ENCODE measurements at regions not wholly inside any gene's neighbourhood (a gene's known extent, or its start where the extent isn't known, plus 50 kb on each side); places are given as distances from the start of the nearest gene placed in this dataset.

DNA sequence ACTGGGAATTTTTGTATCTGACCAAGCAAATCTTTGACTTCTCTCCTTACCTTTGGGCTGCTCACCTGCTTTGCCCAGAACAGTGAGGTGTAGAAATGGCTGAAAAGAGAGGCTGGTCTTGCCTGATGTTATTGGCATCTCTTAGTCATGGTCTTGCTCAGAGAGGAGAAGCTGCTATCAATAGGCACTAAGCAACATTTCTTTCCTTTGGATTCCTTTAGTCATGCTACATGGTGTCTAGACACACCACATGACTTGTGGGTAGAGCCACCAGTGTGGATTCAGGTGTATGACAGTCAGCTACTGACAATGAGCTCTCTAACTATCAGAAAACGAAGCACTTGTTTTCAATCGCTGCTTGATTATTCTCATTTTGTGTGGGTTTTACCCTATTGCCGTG, 341.3 kb upstream of the DCC start:
- ChIA-PET RAD21 (ENCODE audit: unreplicated experiment) (interaction anchor here (0.7 to 3.6 kb wide), 3 partner anchors 44 to 330 kb away, joined by 3 to 34 read pairs (median 3); no protein-coding TSS in a partner anchor), POLR2A (no interaction called here), SMC1A (ENCODE audit: uncharacterized antibody, unreplicated experiment) (interaction anchor here (0.8 to 5.2 kb wide), 10 partner anchors 11 to 330 kb away, joined by 3 to 39 read pairs (median 5); no protein-coding TSS in a partner anchor), CTCF (interaction anchor here (0.7 kb wide), 1 partner anchor 45 kb away, joined by 3 read pairs; no protein-coding TSS in a partner anchor)
- Histone ChIP-seq H3K4me3 (no peak overlapping the region), H3K9ac (ENCODE audit: control insufficient read depth, insufficient read depth, low read length) (no peak overlapping the region), H4K20me1 (ENCODE audit: control insufficient read depth, insufficient read depth) (no peaks in the 10 kb centered on the region), H3K4me2 (ENCODE audit: control insufficient read depth, insufficient read depth) (no peak overlapping the region), H3K27ac (ENCODE audit: control insufficient read depth, insufficient read depth) (no peak overlapping the region), H3K4me1 (ENCODE audit: control insufficient read depth, insufficient read depth, low read length) (no peaks in the 10 kb centered on the region), H3K27me3 (replicated peaks in 1 of 2; ENCODE audit: control insufficient read depth in 2 of 2, insufficient read depth in 2 of 2, low read length in 1 of 2) (no peaks in the 10 kb centered on the region), H3K9me3 (replicated peaks; ENCODE audit: control insufficient read depth, insufficient read depth, low read length) (no peaks in the 10 kb centered on the region; the same call in 2 of the 3 replicates), H3K36me3 (ENCODE audit: control insufficient read depth in 2 of 2, insufficient read depth in 2 of 2, low read length in 1 of 2) (no peaks in the 10 kb centered on the region), H2AFZ (ENCODE audit: control insufficient read depth, low read depth, low read length) (no peak overlapping the region), H3K79me2 (ENCODE audit: control insufficient read depth, insufficient read depth, low read length) (no peaks in the 10 kb centered on the region)
- ATAC-seq (no peak), DNase-seq (ENCODE audit: low read depth, low spot score) (no peak), FAIRE-seq (no peak)
- 38% methylated on average over 3 of the region's 3 CpGs for WGBS (ENCODE audit: insufficient coverage, insufficient replicate concordance, low lambda C conversion rate, missing lambda C conversion rate)
- intact Hi-C loops (cut with micrococcal nuclease; ENCODE audit: unreplicated experiment), result no loop called here
- no TSS peak for BruUV-seq (replicated peaks)
- TF ChIP-seq KDM1A (IDR thresholded peaks at IDR 0.05; ENCODE audit: borderline replicate concordance) (no peak), ZBTB40 (IDR thresholded peaks at IDR 0.05; ENCODE audit: borderline replicate concordance) (no peak), SIX5 (IDR thresholded peaks at IDR 0.05; ENCODE audit: low read depth, low read length, severe bottlenecking) (no peak), KAT2A (conservative IDR thresholded peaks at IDR 0.05; ENCODE audit: control insufficient read depth, low read depth, low read length) (no peak), SUZ12 (IDR thresholded peaks at IDR 0.05; ENCODE audit: unreplicated experiment) (no peak), TCF12 (IDR thresholded peaks at IDR 0.05; ENCODE audit: low read depth, low read length) (no peak), POLR2A (IDR thresholded peaks at IDR 0.05; ENCODE audit: low read depth, low read length) (no peak), IKZF1 (conservative IDR thresholded peaks at IDR 0.05) (no peak), SMAD1 (IDR thresholded peaks at IDR 0.05; ENCODE audit: low read depth, partially characterized antibody) (no peak), STAT3 (IDR thresholded peaks at IDR 0.05; ENCODE audit: low read depth, low read length) (no peak), SPI1 (IDR thresholded peaks at IDR 0.05; ENCODE audit: borderline replicate concordance, insufficient read depth, low read depth, low read length) (no peak), NFIC (IDR thresholded peaks at IDR 0.05; ENCODE audit: low read depth, low read length) (no peak)
- TF ChIP-seq, protein P1, sequence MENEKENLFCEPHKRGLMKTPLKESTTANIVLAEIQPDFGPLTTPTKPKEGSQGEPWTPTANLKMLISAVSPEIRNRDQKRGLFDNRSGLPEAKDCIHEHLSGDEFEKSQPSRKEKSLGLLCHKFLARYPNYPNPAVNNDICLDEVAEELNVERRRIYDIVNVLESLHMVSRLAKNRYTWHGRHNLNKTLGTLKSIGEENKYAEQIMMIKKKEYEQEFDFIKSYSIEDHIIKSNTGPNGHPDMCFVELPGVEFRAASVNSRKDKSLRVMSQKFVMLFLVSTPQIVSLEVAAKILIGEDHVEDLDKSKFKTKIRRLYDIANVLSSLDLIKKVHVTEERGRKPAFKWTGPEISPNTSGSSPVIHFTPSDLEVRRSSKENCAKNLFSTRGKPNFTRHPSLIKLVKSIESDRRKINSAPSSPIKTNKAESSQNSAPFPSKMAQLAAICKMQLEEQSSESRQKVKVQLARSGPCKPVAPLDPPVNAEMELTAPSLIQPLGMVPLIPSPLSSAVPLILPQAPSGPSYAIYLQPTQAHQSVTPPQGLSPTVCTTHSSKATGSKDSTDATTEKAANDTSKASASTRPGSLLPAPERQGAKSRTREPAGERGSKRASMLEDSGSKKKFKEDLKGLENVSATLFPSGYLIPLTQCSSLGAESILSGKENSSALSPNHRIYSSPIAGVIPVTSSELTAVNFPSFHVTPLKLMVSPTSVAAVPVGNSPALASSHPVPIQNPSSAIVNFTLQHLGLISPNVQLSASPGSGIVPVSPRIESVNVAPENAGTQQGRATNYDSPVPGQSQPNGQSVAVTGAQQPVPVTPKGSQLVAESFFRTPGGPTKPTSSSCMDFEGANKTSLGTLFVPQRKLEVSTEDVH (IDR thresholded peaks at IDR 0.05; ENCODE audit: low read depth, partially characterized antibody), result no peak
- TF ChIP-seq, protein P2, sequence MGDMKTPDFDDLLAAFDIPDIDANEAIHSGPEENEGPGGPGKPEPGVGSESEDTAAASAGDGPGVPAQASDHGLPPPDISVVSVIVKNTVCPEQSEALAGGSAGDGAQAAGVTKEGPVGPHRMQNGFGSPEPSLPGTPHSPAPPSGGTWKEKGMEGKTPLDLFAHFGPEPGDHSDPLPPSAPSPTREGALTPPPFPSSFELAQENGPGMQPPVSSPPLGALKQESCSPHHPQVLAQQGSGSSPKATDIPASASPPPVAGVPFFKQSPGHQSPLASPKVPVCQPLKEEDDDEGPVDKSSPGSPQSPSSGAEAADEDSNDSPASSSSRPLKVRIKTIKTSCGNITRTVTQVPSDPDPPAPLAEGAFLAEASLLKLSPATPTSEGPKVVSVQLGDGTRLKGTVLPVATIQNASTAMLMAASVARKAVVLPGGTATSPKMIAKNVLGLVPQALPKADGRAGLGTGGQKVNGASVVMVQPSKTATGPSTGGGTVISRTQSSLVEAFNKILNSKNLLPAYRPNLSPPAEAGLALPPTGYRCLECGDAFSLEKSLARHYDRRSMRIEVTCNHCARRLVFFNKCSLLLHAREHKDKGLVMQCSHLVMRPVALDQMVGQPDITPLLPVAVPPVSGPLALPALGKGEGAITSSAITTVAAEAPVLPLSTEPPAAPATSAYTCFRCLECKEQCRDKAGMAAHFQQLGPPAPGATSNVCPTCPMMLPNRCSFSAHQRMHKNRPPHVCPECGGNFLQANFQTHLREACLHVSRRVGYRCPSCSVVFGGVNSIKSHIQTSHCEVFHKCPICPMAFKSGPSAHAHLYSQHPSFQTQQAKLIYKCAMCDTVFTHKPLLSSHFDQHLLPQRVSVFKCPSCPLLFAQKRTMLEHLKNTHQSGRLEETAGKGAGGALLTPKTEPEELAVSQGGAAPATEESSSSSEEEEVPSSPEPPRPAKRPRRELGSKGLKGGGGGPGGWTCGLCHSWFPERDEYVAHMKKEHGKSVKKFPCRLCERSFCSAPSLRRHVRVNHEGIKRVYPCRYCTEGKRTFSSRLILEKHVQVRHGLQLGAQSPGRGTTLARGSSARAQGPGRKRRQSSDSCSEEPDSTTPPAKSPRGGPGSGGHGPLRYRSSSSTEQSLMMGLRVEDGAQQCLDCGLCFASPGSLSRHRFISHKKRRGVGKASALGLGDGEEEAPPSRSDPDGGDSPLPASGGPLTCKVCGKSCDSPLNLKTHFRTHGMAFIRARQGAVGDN (IDR thresholded peaks at IDR 0.05), result no peak
- in situ Hi-C loops (cut with MboI), result no loop called here

Measured in GM12878 (cell line).